NCI-H69 (cell line): ENCODE measurements at regions not wholly inside any gene's neighbourhood (a gene's known extent, or its start where the extent isn't known, plus 50 kb on each side); places are given as distances from the start of the nearest gene placed in this dataset.

Source experiments
- DNase-seq: peaks from one replicate; lab custom pipeline; 2025; lab: John Stamatoyannopoulos, UW

DNA sequence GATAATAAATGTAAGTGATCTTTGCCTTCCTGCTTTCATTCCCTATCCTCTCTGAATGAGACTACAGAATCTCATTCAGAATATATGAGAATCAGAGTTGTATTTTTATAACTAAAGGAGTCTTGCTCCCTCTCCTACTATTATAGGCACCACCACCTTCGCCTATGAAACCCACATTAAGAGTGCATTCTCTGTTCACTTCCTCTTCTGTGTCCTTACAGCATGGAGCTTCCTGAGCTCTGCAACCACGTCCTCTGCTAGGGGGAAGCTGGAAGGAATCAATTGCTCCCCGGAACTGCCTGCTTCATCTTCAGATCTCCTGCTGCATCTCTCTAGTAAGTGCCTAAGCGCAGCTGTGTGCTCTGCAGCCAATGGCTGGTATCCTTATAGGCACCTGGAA is 820.7 kb downstream of the GRID1 start:
- peak; percentile 78 for DNase-seq

DNA sequence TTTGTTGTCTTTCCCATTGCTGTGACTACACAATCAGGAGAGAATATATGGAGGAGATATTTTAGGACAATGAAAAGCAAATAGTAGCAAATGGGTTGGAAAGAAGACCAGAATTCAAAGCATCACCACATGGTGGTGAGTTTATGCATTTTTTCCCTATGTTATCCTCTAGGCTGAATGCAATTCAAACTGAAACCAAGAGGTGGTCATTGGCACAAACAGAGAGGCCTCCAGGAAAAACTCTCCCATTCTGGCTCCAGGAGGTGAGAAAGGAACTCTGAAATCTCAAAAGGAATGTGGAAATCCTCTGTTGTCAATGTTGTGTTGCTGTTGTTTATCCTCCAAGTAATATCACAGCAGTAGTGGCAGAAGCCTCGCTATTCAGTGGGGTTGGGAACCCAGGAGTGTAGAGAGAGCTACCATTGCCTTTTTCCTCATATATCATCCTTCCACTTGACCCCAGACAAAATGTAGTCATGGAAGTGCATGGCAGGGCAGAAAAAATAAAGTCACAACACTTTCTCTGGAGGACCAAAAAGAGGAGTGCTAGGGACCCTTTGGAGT is 819.1 kb downstream of the GRID1 start:
- peak; percentile 26 for DNase-seq

DNA sequence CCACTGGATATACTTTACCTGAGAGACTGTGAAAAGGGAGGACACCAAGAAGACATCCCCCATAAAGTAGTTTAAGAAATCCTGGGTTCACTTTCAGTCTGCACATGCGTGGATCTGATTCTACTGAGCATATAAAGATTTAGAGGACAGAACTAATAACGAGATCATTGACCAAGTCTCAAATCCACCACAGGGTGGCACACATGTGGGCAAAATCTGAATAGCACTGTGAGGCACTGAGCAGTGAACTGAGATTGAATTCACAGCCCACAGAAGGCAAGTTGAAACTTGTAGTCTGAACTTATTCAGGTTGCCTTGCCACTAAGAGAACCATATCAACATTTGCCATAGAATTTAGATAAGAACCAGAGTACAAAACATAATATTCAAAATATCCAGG is 818.6 kb downstream of the GRID1 start:
- DNase-seq: peak; percentile 82
